ENCODE measurements at regions not wholly inside any gene's neighbourhood (a gene's known extent, or its start where the extent isn't known, plus 50 kb on each side); places are given as distances from the start of the nearest gene placed in this dataset.

DNA sequence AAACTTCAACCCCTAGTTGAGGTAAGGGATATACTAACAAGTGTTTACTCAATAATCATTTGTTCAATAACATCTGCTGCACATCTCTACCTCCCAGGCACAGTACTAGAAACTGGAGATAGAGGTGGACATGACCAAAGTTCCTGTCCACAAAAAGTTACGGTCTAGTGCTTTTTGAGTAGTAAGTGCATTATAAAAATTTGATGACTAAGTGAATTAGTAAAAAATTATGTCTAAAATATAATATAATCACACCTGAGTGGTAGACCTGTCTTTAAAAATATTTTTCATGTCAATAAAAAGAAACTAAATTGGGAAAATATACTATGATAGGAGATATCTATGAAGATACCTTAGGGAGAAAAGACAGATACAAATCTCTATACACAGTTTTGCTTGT, 121.5 kb upstream of the FHIT start:
- Histone ChIP-seq H3K36me3 (ENCODE audit: control insufficient read depth, insufficient read depth, low read length) (no peaks in the 10 kb centered on the region), H2AFZ (ENCODE audit: low read length) (no peak overlapping the region), H3K9ac (ENCODE audit: insufficient read depth, low read length) (no peak overlapping the region), H3K9me3 (ENCODE audit: control insufficient read depth, insufficient read depth, low read depth, low read length) (no peaks in the 10 kb centered on the region), H3K27me3 (ENCODE audit: control insufficient read depth, insufficient read depth, low read length) (no peaks in the 10 kb centered on the region), H3K4me3 (replicated peaks in 1 of 4; ENCODE audit: control extremely low read depth in 1 of 4, insufficient read depth in 1 of 4, low read depth in 3 of 4, low read length in 4 of 4) (no peak overlapping the region), H3K4me2 (ENCODE audit: extremely low read depth, insufficient read depth, low read length) (no peak overlapping the region), H4K20me1 (ENCODE audit: control insufficient read depth, extremely low read depth, insufficient read depth, low read length) (no peaks in the 10 kb centered on the region), H3K4me1 (ENCODE audit: control insufficient read depth, extremely low read depth, insufficient read depth, low read length) (no peaks in the 10 kb centered on the region), H3K79me2 (ENCODE audit: control insufficient read depth, insufficient read depth, low read length) (no peaks in the 10 kb centered on the region), H3K27ac (ENCODE audit: insufficient read depth, low read length) (no peak overlapping the region)
- no peak for DNase-seq (ENCODE audit: low read depth in 2 of 2)
- TF ChIP-seq, protein P1, sequence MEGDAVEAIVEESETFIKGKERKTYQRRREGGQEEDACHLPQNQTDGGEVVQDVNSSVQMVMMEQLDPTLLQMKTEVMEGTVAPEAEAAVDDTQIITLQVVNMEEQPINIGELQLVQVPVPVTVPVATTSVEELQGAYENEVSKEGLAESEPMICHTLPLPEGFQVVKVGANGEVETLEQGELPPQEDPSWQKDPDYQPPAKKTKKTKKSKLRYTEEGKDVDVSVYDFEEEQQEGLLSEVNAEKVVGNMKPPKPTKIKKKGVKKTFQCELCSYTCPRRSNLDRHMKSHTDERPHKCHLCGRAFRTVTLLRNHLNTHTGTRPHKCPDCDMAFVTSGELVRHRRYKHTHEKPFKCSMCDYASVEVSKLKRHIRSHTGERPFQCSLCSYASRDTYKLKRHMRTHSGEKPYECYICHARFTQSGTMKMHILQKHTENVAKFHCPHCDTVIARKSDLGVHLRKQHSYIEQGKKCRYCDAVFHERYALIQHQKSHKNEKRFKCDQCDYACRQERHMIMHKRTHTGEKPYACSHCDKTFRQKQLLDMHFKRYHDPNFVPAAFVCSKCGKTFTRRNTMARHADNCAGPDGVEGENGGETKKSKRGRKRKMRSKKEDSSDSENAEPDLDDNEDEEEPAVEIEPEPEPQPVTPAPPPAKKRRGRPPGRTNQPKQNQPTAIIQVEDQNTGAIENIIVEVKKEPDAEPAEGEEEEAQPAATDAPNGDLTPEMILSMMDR (conservative IDR thresholded peaks at IDR 0.05 in 1 of 2, IDR thresholded peaks at IDR 0.05 in 1 of 2; ENCODE audit: low read depth in 1 of 2, low read length in 2 of 2), result no peak
- no peak for TF ChIP-seq EZH2 (IDR thresholded peaks at IDR 0.05; ENCODE audit: low read length, missing control alignments)

GRCh38 chr3:61378311-61378710, 127.1 kb upstream of the FHIT start:
- Histone ChIP-seq H3K4me2 (ENCODE audit: extremely low read depth, insufficient read depth, low read length) (no peak overlapping the region), H3K4me1 (ENCODE audit: control insufficient read depth, extremely low read depth, insufficient read depth, low read length) (no peaks in the 10 kb centered on the region), H3K79me2 (ENCODE audit: control insufficient read depth, insufficient read depth, low read length) (no peaks in the 10 kb centered on the region), H3K4me3 (replicated peaks in 1 of 4; ENCODE audit: control extremely low read depth in 1 of 4, insufficient read depth in 1 of 4, low read depth in 3 of 4, low read length in 4 of 4) (no peak overlapping the region), H3K27ac (ENCODE audit: insufficient read depth, low read length) (no peak overlapping the region), H2AFZ (ENCODE audit: low read length) (no peak overlapping the region), H3K9ac (ENCODE audit: insufficient read depth, low read length) (no peak overlapping the region), H3K9me3 (ENCODE audit: control insufficient read depth, insufficient read depth, low read depth, low read length) (no peaks in the 10 kb centered on the region), H3K27me3 (ENCODE audit: control insufficient read depth, insufficient read depth, low read length) (no peaks in the 10 kb centered on the region), H4K20me1 (ENCODE audit: control insufficient read depth, extremely low read depth, insufficient read depth, low read length) (no peaks in the 10 kb centered on the region), H3K36me3 (ENCODE audit: control insufficient read depth, insufficient read depth, low read length) (no peaks in the 10 kb centered on the region)
- DNase-seq (ENCODE audit: low read depth in 2 of 2), result peak; percentile 2 to 4
- TF ChIP-seq, protein P1 (conservative IDR thresholded peaks at IDR 0.05 in 1 of 2, IDR thresholded peaks at IDR 0.05 in 1 of 2; ENCODE audit: low read depth in 1 of 2, low read length in 2 of 2), result no peak
- no peak for TF ChIP-seq EZH2 (IDR thresholded peaks at IDR 0.05; ENCODE audit: low read length, missing control alignments)

- TF ChIP-seq, protein P1 (conservative IDR thresholded peaks at IDR 0.05 in 1 of 2, IDR thresholded peaks at IDR 0.05 in 1 of 2; ENCODE audit: low read depth in 1 of 2, low read length in 2 of 2), result peak; percentile 45
- TF ChIP-seq EZH2 (IDR thresholded peaks at IDR 0.05; ENCODE audit: low read length, missing control alignments), result no peak
- H3K36me3 ChIP-seq (ENCODE audit: control insufficient read depth, insufficient read depth, low read length), result no peaks in the 10 kb centered on the region
- DNase-seq (ENCODE audit: low read depth in 2 of 2), result peak; percentile 12 to 29
- H3K79me2 ChIP-seq (ENCODE audit: control insufficient read depth, insufficient read depth, low read length), result no peaks in the 10 kb centered on the region
- no peak overlapping the region for H3K4me2 ChIP-seq (ENCODE audit: extremely low read depth, insufficient read depth, low read length)
- no peak overlapping the region for H3K4me3 ChIP-seq (replicated peaks in 1 of 4; ENCODE audit: control extremely low read depth in 1 of 4, insufficient read depth in 1 of 4, low read depth in 3 of 4, low read length in 4 of 4)
- H4K20me1 ChIP-seq (ENCODE audit: control insufficient read depth, extremely low read depth, insufficient read depth, low read length), result no peaks in the 10 kb centered on the region
- no peak overlapping the region for H3K9ac ChIP-seq (ENCODE audit: insufficient read depth, low read length)
- H3K27ac ChIP-seq (ENCODE audit: insufficient read depth, low read length), result no peak overlapping the region
- no peaks in the 10 kb centered on the region for H3K27me3 ChIP-seq (ENCODE audit: control insufficient read depth, insufficient read depth, low read length)
- H3K9me3 ChIP-seq (ENCODE audit: control insufficient read depth, insufficient read depth, low read depth, low read length), result no peaks in the 10 kb centered on the region
- no peak overlapping the region for H2AFZ ChIP-seq (ENCODE audit: low read length)
- H3K4me1 ChIP-seq (ENCODE audit: control insufficient read depth, extremely low read depth, insufficient read depth, low read length), result no peaks in the 10 kb centered on the region
Measured at GRCh38 chr3:61381745-61382392, 130.6 kb upstream of the FHIT start.

All from fibroblast of lung (primary cell).